DND-41 (cell line): ENCODE measurements at regions not wholly inside any gene's neighbourhood (a gene's known extent, or its start where the extent isn't known, plus 50 kb on each side); places are given as distances from the start of the nearest gene placed in this dataset.

ENCODE experiments used
- ATAC-seq: fragments of 200-7000 bp; cut with Tn5 transposase; 3 replicates; pipeline ENCODE4 v1.9.1; 2021; ENCODE audit warnings: low read depth; ENCODE audit not compliant: insufficient read depth
- DNase-seq: peaks from one replicate; pipeline ENCODE4 v3.0.0-alpha.2; 2020
- H2AFZ ChIP-seq: 2 replicates; pipeline ENCODE4 v1.6.0; 2012; ENCODE audit warnings: low read depth, low read length
- H3K27ac ChIP-seq: 2 replicates; pipeline ENCODE4 v1.5.1; 2012; ENCODE audit warnings: low read length, inconsistent platforms
- H3K27me3 ChIP-seq: fragments of 200-600 bp; sonication (generic); 2 replicates; pipeline ENCODE4 v1.6.0; 2012; ENCODE audit warnings: low read length, mild to moderate bottlenecking, inconsistent platforms; ENCODE audit not compliant: insufficient read depth, poor library complexity
- H3K36me3 ChIP-seq: 2 replicates; pipeline ENCODE4 v1.5.1; 2012; ENCODE audit warnings: low read length, inconsistent platforms; ENCODE audit not compliant: insufficient read depth
- H3K4me1 ChIP-seq: 2 replicates; pipeline ENCODE4 v1.5.1; 2012; ENCODE audit warnings: mild to moderate bottlenecking, low read length; ENCODE audit not compliant: insufficient read depth
- H3K4me2 ChIP-seq: 2 replicates; pipeline ENCODE4 v1.6.0; 2012; ENCODE audit warnings: mild to moderate bottlenecking, moderate library complexity, low read length, inconsistent platforms; ENCODE audit not compliant: insufficient read depth
- H3K4me3 ChIP-seq, 2 experiments: fragments of 200-600 bp in 1 of 2; shearing (Covaris generic) in 1 of 2; 2 replicates each; pipeline ENCODE4 v1.5.1; 2012 to 2016; ENCODE audit warnings: inconsistent platforms in 2 of 2, low read length in 2 of 2, mild to moderate bottlenecking in 2 of 2, low read depth in 1 of 2, moderate library complexity in 1 of 2
- H3K79me2 ChIP-seq: 2 replicates; pipeline ENCODE4 v1.6.0; 2012; ENCODE audit warnings: low read length, inconsistent platforms; ENCODE audit not compliant: insufficient read depth
- H3K9ac ChIP-seq: 2 replicates; pipeline ENCODE4 v1.6.0; 2012; ENCODE audit warnings: low read depth, mild to moderate bottlenecking, inconsistent platforms, low read length, moderate library complexity
- H3K9me3 ChIP-seq: 2 replicates; pipeline ENCODE4 v1.5.1; 2012; ENCODE audit warnings: low read length, moderate library complexity, mild to moderate bottlenecking, inconsistent platforms; ENCODE audit not compliant: insufficient read depth, severe bottlenecking
- H4K20me1 ChIP-seq: 2 replicates; pipeline ENCODE4 v1.6.0; 2012; ENCODE audit warnings: low read length; ENCODE audit not compliant: insufficient read depth
- CTCF ChIP-seq: IDR thresholded peaks from 2 replicates; pipeline ENCODE4 v1.5.1; 2012; ENCODE audit warnings: borderline replicate concordance, low read length, moderate library complexity, mild to moderate bottlenecking; ENCODE audit not compliant: poor library complexity, severe bottlenecking; ENCODE audit errors: extremely low read depth
- EZH2 ChIP-seq: IDR thresholded peaks from 3 replicates; pipeline ENCODE4 v1.6.1; 2012; ENCODE audit warnings: borderline replicate concordance, low read depth, mild to moderate bottlenecking, moderate library complexity, low read length, inconsistent platforms; ENCODE audit not compliant: severe bottlenecking

- TF ChIP-seq CTCF (no peak), EZH2 (no peak)
- Histone ChIP-seq H3K79me2 (no peaks in the 10 kb centered on the region), H3K27ac (no peak overlapping the region), H3K9ac (no peak overlapping the region), H3K4me2 (no peak overlapping the region), H3K36me3 (no peaks in the 10 kb centered on the region), H2AFZ (no peak overlapping the region), H4K20me1 (no peaks in the 10 kb centered on the region), H3K27me3 (peaks cover 15% of the 10 kb centered on the region), H3K4me3 (no peak overlapping the region), H3K9me3 (no peaks in the 10 kb centered on the region), H3K4me1 (no peaks in the 10 kb centered on the region)
- no peak for DNase-seq
- no peak for ATAC-seq
These were observed 372.7 kb downstream of the BUD13 start for GRCh38 chr11:116400081-116400480.

GRCh38 chr11:116397602-116398084 lies 375.1 kb downstream of the BUD13 start:
- no peak for DNase-seq
- TF ChIP-seq EZH2 (no peak), CTCF (no peak)
- Histone ChIP-seq H3K9me3 (peaks cover 4% of the 10 kb centered on the region), H3K36me3 (no peaks in the 10 kb centered on the region), H3K4me1 (no peaks in the 10 kb centered on the region), H3K4me2 (no peak overlapping the region), H2AFZ (no peak overlapping the region), H3K4me3 (no peak overlapping the region), H3K9ac (no peak overlapping the region), H4K20me1 (no peaks in the 10 kb centered on the region), H3K27me3 (no peaks in the 10 kb centered on the region), H3K79me2 (no peaks in the 10 kb centered on the region), H3K27ac (no peak overlapping the region)
- no peak for ATAC-seq

GRCh38 chr11:116396331-116396730 lies 376.5 kb downstream of the BUD13 start:
- no peak for ATAC-seq
- no peak overlapping the region for H3K27ac ChIP-seq

More at GRCh38 chr11:116396331-116396730, 376.5 kb downstream of the BUD13 start:
- Histone ChIP-seq H4K20me1 (no peaks in the 10 kb centered on the region), H3K79me2 (no peaks in the 10 kb centered on the region), H3K4me2 (no peak overlapping the region), H3K36me3 (no peaks in the 10 kb centered on the region), H2AFZ (no peak overlapping the region), H3K4me1 (no peaks in the 10 kb centered on the region), H3K9me3 (peaks cover 4% of the 10 kb centered on the region), H3K9ac (no peak overlapping the region), H3K4me3 (no peak overlapping the region), H3K27me3 (no peaks in the 10 kb centered on the region)
- DNase-seq, result no peak
- TF ChIP-seq CTCF (no peak), EZH2 (no peak)
